ENCODE measurements at regions not wholly inside any gene's neighbourhood (a gene's known extent, or its start where the extent isn't known, plus 50 kb on each side); places are given as distances from the start of the nearest gene placed in this dataset.

GRCh38 chr13:90867336-90867683, 480.2 kb upstream of the MIR17HG start:
- FAIRE-seq, result peak; percentile 74
- TF ChIP-seq, protein P1, sequence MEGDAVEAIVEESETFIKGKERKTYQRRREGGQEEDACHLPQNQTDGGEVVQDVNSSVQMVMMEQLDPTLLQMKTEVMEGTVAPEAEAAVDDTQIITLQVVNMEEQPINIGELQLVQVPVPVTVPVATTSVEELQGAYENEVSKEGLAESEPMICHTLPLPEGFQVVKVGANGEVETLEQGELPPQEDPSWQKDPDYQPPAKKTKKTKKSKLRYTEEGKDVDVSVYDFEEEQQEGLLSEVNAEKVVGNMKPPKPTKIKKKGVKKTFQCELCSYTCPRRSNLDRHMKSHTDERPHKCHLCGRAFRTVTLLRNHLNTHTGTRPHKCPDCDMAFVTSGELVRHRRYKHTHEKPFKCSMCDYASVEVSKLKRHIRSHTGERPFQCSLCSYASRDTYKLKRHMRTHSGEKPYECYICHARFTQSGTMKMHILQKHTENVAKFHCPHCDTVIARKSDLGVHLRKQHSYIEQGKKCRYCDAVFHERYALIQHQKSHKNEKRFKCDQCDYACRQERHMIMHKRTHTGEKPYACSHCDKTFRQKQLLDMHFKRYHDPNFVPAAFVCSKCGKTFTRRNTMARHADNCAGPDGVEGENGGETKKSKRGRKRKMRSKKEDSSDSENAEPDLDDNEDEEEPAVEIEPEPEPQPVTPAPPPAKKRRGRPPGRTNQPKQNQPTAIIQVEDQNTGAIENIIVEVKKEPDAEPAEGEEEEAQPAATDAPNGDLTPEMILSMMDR (IDR thresholded peaks at IDR 0.05; ENCODE audit: insufficient read depth, missing control alignments), result peak; percentile 79
- no peak for DNase-seq (ENCODE audit: insufficient read length, low spot score)

- FAIRE-seq, result no peak
- no peak for DNase-seq (ENCODE audit: insufficient read length, low spot score)
- TF ChIP-seq, protein P1 (IDR thresholded peaks at IDR 0.05; ENCODE audit: insufficient read depth, missing control alignments), result peak; percentile 85
Measured at GRCh38 chr13:90868321-90868920, 479.1 kb upstream of the MIR17HG start.

DNA sequence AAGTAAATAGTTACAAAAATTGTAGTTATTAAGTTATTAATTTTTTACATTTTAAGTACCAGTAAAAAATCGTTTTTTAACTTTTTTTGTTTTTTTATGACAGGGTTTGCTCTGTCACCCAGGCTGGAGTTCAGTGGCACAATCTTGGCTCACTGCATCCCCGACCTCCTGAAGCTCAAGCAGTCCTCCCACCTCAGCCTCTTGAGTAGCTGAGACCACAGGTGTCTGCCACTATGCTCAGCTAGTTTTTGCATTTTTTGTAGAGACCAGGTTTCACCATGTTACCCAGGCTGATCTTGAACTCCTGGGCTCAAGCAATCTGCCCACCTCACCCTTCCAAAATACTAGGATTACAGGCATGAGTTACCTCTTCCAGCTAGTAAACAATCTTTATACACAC, 477.9 kb upstream of the MIR17HG start:
- DNase-seq (ENCODE audit: insufficient read length, low spot score) (no peak), FAIRE-seq (no peak)
- TF ChIP-seq, protein P1 (IDR thresholded peaks at IDR 0.05; ENCODE audit: insufficient read depth, missing control alignments), result no peak

DNA sequence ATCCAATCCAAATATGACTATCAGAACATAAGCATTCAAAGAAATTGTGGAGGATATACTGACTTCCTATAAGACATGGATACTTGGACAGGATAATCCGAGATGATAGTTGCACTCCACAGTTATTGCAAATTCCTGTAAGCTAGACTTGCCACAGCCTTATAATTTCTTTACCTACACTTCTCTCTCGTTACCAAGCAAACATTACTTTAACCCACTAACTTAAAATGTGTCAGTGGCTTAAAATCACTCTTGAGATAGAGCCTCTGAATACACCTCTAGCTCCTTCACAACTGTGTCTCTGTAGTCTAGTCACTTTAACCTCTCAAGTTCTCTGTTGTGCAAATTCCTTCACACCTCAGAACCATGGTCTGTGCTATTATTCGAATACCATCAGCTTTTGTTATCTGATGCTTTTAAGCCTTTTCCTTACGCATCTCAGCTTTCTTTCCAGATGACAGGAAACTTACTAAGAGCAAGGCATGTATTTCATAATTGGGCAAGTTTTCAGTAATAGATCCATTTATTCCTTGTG, 474.9 kb upstream of the MIR17HG start:
- FAIRE-seq (no peak), DNase-seq (ENCODE audit: insufficient read length, low spot score) (no peak)
- TF ChIP-seq, protein P1 (IDR thresholded peaks at IDR 0.05; ENCODE audit: insufficient read depth, missing control alignments), result no peak

DNA sequence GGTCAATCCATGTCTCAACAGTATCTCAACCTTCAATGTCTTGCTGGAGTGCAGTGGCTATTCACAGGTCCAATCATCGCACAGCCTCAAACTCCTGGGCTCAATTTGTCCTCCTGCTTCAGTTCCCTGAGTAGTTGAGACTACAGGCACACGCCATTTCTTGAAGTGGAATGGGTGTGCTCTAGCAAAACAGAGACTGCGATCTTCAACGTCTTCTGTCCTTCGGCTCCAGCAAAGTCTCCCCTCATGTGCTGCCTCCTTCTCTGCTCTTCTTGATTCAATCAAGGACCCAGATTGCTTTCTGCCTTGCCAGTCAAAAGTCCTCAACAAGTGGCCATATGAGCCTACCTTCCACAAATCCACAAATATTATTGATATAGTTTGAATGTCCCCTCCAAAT, 466.7 kb upstream of the MIR17HG start:
- DNase-seq (ENCODE audit: insufficient read length, low spot score) (no peak), FAIRE-seq (no peak)
- TF ChIP-seq, protein P1 (IDR thresholded peaks at IDR 0.05; ENCODE audit: insufficient read depth, missing control alignments), result no peak

DNA sequence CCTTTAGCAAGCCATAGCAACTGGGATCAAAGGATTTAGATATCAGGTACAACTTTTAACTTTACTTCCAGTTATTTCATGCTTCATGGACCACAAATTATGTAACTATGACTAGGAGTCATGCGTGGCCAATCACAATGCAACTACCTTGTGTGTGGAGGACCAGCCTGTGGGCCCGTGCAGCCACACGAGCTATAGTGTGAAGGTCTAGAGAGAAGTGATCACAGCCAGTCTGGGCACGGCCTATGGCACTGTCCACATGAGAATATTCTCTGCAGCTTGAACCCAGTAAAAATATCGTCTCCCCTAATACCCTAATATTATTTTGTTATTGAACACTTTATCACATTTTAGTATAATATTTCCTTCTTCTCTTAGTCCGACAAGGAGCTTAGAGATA, 464.9 kb upstream of the MIR17HG start:
- FAIRE-seq (no peak), DNase-seq (ENCODE audit: insufficient read length, low spot score) (no peak)
- TF ChIP-seq, protein P1 (IDR thresholded peaks at IDR 0.05; ENCODE audit: insufficient read depth, missing control alignments), result no peak

DNA sequence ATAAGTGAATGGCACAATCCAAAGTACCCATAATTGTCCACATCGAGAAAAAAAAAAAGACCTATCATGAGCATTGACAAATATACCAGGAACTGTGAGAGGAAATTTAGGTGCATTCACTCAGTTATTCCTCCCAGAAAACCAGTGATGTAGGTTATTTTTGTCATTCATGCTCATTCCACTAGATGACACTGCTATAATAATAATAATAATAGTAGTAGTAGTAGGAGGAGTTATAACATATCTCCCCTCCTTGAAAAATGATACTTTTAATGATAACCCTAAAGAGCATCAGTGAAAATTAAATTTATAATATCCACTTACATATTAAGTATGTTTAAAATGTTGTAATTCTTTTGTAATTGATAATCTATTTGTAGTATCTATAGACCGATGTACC, 463.9 kb upstream of the MIR17HG start:
- no peak for FAIRE-seq
- DNase-seq (ENCODE audit: insufficient read length, low spot score), result no peak
- TF ChIP-seq, protein P1 (IDR thresholded peaks at IDR 0.05; ENCODE audit: insufficient read depth, missing control alignments), result peak; percentile 15
